RPMI8226 (cell line): ENCODE measurements at regions not wholly inside any gene's neighbourhood (a gene's known extent, or its start where the extent isn't known, plus 50 kb on each side); places are given as distances from the start of the nearest gene placed in this dataset.

Source experiments
- DNase-seq: peaks from one replicate; pipeline ENCODE4 v3.0.0-alpha.2; 2015

DNA sequence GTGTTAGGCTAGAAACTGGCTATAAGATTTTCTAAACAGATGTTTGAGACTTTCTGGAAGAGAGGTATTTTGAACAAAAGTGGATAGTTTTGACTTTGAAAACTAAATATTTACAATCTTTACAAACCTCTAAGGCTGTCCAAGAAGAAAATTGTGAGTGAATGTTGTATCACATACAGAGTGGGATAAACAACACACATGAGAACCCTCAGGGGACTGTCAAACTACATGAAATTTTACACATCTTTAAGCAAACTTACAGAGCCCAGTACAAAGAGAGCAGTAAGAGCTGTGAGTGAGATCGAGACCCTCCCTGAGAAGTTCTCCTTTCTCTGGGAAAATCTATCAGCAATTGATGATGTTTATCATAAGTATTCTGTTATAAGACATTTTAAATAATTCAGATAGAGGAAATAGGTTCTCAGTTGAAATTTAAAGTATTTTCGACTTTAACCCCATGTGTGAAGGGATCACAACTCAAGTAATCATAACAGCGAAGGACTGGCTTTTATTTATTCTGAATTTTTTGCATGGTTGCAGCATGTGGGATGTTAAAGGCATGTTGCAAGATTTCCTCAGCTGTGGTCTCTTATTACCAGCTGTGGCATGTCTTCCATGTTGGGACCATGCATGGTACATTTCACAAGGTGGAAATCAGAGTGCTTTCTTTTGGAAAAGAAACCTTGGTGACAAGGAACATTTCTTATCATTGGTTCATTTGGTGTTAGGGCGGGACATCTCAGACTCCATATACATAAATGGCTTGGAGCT, 264.0 kb upstream of the PRICKLE1 start:
- no peak for DNase-seq

- no peak for DNase-seq
Measured at GRCh38 chr12:42846782-42847181, 257.2 kb upstream of the PRICKLE1 start.

- DNase-seq = no peak
Measured at GRCh38 chr12:42834062-42834461, 244.5 kb upstream of the PRICKLE1 start.

DNA sequence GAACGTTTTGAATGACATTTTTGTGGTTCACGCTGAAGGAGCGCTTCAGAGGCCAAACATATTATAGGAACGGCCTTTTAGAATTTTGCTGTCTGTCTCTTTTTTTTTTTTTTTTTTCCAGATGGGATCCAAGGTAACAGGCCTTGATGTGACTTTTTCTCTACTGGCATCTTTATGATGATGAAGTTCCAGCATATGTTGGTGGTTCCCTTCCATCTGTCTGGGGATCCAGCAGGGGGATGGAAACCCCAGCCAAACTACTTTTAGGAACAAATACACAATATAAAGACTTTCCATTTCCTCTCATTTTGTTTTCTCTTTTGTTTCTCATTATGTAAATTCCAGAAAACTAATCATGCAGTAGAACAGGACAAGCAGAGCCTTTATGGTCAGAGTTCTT, 239.3 kb upstream of the PRICKLE1 start:
- no peak for DNase-seq

DNA sequence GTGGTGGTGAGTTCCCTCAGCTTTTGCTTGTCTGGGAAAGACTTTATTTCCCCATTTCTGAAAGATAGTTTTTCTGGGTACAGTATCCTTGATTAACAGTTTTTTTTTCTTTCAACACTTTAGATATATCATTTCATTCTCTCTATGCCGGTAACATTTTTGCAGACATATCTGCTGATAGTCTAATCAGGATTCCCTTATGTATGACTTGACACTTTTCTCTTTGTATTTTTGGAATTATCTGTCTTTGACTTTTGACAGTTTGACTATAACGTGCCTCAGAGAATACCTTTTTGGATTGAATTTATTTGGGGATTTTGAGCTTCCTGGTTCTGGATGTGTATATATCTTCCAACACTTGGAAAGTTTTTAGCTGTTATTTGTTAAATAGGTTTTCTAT, 234.8 kb upstream of the PRICKLE1 start:
- DNase-seq = no peak

DNA sequence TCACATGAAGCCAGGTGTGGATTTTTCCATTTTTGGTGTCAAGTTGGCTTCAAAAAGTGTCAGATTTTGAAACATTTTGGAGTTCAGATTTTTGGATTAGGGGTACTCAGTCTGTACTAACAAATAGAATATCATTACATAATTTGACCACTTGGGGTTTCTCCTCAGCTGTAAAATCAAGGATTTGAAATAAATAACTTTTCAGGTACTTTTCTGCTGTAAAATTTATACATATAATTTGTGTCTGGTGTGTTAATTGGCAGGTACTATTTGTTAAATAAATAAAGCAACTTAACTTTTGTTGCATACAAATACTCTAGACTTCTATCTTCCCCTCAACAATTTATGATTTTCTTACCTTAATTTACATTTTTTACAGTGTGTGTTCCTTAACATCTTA, 234.1 kb upstream of the PRICKLE1 start:
- DNase-seq = no peak

- no peak for DNase-seq
Measured at GRCh38 chr12:42819846-42820245, 230.3 kb upstream of the PRICKLE1 start.

GRCh38 chr12:42815068-42815467, 225.5 kb upstream of the PRICKLE1 start:
- no peak for DNase-seq

- DNase-seq = no peak
Measured at GRCh38 chr12:42812871-42813270, 223.3 kb upstream of the PRICKLE1 start.

GRCh38 chr12:42812086-42812485, 222.5 kb upstream of the PRICKLE1 start:
- no peak for DNase-seq

DNA sequence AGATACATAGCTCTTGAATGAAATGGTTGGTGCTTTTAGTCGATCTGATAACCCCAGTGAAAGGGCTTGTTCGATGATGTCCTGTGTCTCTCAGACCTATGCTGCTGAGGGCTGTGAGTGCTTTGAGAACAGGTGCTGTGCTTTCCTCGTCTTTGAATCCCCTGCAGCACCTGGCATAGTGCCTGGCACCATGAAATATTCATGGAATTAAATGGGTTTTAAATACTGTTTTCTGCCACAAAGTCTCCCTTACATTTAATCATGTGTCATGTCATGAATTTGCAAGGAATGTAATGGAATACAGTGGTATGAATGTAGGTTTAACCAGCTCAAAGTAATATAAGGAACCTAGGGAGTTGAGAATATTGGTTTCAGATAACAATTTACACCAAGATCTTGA, 220.5 kb upstream of the PRICKLE1 start:
- DNase-seq = no peak

- no peak for DNase-seq
Measured at GRCh38 chr12:42809226-42809625, 219.7 kb upstream of the PRICKLE1 start.

GRCh38 chr12:42807766-42808165, 218.2 kb upstream of the PRICKLE1 start:
- no peak for DNase-seq

GRCh38 chr12:42807251-42807650, 217.7 kb upstream of the PRICKLE1 start:
- DNase-seq = no peak

- no peak for DNase-seq
Measured at GRCh38 chr12:42804928-42805327, 215.4 kb upstream of the PRICKLE1 start.

- DNase-seq = no peak
Measured at GRCh38 chr12:42802785-42803189, 213.2 kb upstream of the PRICKLE1 start.

DNA sequence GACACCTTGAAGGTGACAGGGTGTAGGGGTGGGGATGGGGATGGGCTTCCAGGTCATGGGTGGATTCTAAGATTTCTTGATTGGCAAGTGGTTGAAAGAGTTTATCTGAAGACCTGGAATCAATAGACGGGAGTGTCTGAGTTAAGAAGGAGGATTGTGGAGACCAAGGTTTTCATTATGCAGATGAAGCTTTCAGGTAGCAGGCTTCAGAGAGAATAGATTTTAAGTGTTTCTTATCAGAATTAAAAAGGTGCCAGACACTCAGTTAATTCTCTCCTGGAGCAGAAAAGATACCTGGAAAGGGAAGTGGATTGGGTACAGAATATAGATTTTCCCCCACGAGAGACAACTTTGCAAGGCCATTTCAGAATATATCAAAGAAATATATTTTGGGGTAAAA, 211.7 kb upstream of the PRICKLE1 start:
- DNase-seq = no peak

- DNase-seq = no peak
Measured at GRCh38 chr12:42799966-42800365, 210.4 kb upstream of the PRICKLE1 start.

DNA sequence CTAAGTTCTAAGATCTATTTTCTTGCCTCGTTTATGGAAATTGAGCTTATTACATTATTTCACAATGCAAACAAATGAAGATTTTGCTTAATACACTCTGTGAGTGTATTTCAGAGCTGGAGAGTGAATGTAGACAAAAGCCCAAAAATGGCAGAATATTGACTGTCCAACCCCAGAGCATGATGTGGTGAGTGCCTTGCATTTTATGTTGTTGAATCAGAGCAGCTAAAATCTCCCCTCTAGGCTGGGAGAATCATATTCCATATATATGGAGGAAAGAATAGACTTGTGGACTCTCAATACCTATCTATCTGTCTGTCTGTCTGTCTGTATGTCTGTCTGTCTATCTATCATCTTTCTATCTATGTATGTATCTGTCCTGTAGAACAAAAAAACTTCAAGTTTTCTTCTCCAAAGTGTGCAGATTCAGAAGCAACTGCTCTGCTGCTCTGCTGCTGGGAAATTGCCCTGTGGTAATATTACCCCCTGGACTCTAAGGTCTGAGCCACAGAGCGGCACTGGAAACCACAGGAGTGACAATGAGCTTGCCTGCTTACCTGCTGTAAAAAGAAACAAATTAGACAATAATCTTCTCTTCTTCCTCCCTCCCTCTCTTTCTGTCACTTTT, 209.4 kb upstream of the PRICKLE1 start:
- DNase-seq = no peak

GRCh38 chr12:42794806-42795205, 205.3 kb upstream of the PRICKLE1 start:
- DNase-seq = no peak

- no peak for DNase-seq
Measured at GRCh38 chr12:42793166-42793565, 203.6 kb upstream of the PRICKLE1 start.

DNA sequence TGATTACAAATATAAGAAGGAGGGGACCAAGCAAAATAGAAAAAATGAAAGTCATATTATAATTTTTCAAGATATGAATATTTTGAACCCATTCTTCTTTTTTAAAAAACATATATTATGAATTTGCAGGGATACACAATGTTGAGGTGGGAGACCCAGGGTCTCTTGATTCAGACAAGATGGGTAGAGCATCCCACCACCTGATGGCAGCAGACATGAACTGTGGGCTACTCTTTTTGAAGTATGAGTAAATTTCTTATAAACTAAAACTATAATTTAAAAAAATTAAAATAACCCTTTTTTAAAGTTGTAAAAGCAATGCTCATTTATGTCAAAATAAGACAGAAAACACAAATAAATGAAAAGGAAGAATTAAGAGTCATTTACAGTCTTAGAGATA, 202.7 kb upstream of the PRICKLE1 start:
- no peak for DNase-seq

- no peak for DNase-seq
Measured at GRCh38 chr12:42791399-42791798, 201.9 kb upstream of the PRICKLE1 start.

DNA sequence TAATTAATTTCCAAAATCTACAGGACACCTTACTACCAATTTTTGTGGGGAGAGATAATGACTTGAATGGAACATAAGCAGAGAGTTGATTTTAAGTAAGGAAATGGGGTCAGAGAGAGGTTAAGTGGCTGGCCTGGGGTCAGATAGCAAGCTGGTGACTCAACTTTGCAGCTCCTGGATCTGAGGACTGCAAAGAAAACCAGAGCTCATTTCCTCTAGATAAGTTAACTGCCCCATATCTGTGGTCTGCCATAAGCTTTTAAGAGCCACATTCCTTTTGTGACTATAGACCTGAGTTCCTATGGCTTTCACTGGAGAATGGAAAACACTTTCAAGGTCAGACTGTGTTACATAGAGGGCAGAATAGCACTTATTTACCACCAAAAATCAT, 201.2 kb upstream of the PRICKLE1 start:
- DNase-seq = no peak
